Activated CD4-positive, alpha-beta T cell treated with anti-CD3 and anti-CD28 coated beads, Interleukin-2, amount 10 ng/mL, durations not matched to agents 7 days and 5 days (primary cell): ENCODE measurements at regions not wholly inside any gene's neighbourhood (a gene's known extent, or its start where the extent isn't known, plus 50 kb on each side); places are given as distances from the start of the nearest gene placed in this dataset.

Experiments used
- CTCF ChIA-PET: fragments of 350-600 bp; sonication (Branson Sonifier 250); formaldehyde crosslinking; loops from one replicate; lab custom pipeline; 2021; ENCODE audit warnings: antibody characterized with exemption; lab: Charles Lee
- POLR2A ChIA-PET: fragments of 350-600 bp; sonication (Branson Sonifier 250); formaldehyde crosslinking; loops from one replicate; lab custom pipeline; 2021; ENCODE audit warnings: antibody characterized with exemption; lab: Charles Lee
- DNase-seq: peaks from one replicate; pipeline ENCODE4 v3.0.0-alpha.2; 2020
- H3K27ac Mint-ChIP-seq: one replicate; pipeline ENCODE4 v1.8.0; 2021; ENCODE audit warnings: mild to moderate bottlenecking, moderate library complexity, mixed read lengths
- H3K27me3 Mint-ChIP-seq: one replicate; pipeline ENCODE4 v1.8.0; 2021; ENCODE audit warnings: mixed read lengths
- H3K36me3 Mint-ChIP-seq: one replicate; pipeline ENCODE4 v1.8.0; 2021; ENCODE audit warnings: low read depth, mixed read lengths
- H3K4me1 Mint-ChIP-seq: one replicate; pipeline ENCODE4 v1.8.0; 2021; ENCODE audit warnings: mixed read lengths
- H3K4me3 Mint-ChIP-seq: one replicate; pipeline ENCODE4 v1.8.0; 2021; ENCODE audit warnings: mild to moderate bottlenecking, moderate library complexity, mixed read lengths
- H3K9me3 Mint-ChIP-seq: one replicate; pipeline ENCODE4 v1.8.0; 2021; ENCODE audit warnings: mixed read lengths

DNA sequence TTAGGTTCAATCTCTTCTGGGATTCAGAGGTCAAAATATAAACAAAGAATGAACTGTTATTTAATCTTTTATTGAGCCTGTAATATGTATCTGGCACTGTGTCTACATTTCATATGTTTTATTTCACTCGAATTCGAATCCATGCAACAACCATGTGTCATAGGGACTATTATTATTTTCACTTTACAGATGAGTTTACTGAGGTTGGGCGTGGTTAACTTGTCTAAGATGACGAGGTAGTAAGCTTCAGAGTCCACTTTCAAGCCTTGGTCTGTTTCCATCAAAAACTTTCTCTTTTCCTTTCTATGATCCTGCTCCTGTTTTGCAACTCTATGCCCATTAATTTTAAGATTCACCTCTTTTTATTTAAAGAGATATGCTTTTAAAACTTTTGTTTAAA is 55.2 kb upstream of the DMAC1 start:
- Mint-ChIP-seq H3K36me3 (no peaks in the 10 kb centered on the region), H3K4me1 (no peaks in the 10 kb centered on the region), H3K4me3 (no peak overlapping the region), H3K27me3 (no peaks in the 10 kb centered on the region), H3K9me3 (peaks cover 3% of the 10 kb centered on the region), H3K27ac (no peak overlapping the region)
- DNase-seq, result no peak
- CTCF ChIA-PET, result no interaction called here
- POLR2A ChIA-PET, result no interaction called here
